HG02885 (cell line): ENCODE measurements at regions not wholly inside any gene's neighbourhood (a gene's known extent, or its start where the extent isn't known, plus 50 kb on each side); places are given as distances from the start of the nearest gene placed in this dataset.

Experiments
- ATAC-seq: cut with Tn5 transposase; IDR thresholded peaks from one replicate; pipeline ENCODE4 v1.9.1; 2021; ENCODE audit warnings: mild to moderate bottlenecking; ENCODE audit not compliant: unreplicated experiment, poor library complexity

DNA sequence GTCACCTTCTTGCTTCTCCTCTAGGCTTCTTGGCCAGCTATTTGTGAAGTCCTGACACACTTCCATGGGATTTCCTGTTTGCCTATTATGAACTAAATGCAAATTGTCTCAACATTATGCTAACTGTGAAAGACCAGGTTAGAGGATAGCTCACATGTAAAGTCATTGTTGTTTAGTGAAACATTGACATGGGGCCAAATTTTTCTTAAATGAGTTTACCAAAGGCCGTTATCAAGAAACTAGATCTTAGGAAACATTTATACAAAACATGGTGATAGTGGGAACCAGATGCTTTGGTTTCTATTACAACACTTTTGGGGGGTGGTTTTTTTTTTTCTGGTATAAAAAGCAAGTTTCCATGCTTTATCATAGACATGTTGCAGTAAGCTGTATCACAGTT is 466.8 kb upstream of the FAM241A start:
- ATAC-seq, result no peak

DNA sequence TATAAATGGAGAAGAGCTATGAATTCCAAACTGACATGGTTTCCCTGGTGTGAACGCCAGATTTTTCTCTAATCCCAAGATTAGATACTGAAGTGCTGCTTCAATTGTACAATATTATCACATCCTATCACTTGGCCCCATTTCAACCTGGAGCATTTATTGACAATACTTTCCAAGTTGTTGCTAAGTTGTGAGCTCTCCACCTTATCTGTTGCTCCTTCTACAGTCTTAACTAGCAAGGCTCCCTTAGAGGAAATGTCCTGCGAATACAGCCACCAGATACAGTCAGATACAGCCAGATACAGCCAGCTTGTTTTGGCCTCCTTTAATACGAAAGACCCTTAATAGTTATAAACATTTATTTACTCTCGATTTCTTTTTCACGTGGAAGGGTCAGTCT is 466.3 kb upstream of the FAM241A start:
- no peak for ATAC-seq

DNA sequence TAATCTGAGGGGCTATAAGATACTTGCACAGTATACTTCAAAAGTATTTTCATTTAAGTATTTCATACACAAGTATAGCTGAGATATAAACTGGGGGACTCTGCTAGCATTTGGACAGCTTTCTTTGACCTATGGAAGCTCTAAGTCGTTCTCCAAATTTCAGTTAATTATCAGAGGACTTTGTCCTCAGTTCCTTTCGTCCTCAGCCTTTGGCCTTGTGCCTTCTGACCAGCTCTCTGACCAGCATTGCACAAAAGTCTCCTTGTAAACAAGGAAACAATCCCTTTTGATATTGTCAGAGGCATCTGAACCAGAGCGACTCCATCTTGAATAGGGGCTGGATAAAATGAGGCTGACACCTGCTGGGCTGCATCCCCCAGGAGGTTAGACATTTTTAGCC is 464.0 kb upstream of the FAM241A start:
- no peak for ATAC-seq

DNA sequence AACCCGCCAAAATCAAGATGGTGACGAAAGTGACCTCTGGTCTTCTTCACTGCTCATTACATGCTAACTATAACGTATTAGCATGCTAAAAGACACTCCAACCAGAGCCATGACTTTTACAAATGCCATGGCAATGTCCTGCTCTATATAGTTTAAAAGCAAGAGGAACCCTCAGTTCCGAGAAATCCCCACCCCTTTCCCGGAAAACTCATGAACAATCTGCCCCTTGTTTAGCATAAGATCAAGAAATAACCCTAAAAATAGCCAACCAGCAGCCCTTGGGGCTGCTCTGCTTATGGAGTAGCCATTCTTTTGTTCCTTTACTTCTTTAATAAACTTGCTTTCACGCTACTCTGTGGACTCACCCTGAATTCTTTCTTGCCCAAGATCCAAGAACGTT is 463.5 kb upstream of the FAM241A start:
- no peak for ATAC-seq

DNA sequence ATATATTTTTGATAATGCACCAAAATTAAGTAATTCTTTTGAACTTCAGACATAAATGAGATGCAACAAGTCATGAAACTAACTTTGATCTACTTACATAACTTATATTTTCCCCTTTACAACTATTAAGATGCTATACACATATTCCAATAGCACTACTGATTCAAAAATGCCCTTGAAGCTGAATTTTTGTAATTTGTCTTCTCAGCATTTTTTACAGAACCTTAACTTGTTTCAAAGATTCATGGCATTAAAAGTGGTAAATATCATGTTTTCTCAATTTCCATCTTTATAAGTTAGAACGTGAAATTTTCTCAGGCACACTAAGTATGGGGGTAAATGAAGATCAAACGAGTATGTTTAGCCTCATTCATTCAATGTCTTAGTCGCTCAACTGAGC is 460.0 kb upstream of the FAM241A start:
- no peak for ATAC-seq

- ATAC-seq, result no peak
Measured at GRCh38 chr4:111689214-111689613, 456.0 kb upstream of the FAM241A start.

DNA sequence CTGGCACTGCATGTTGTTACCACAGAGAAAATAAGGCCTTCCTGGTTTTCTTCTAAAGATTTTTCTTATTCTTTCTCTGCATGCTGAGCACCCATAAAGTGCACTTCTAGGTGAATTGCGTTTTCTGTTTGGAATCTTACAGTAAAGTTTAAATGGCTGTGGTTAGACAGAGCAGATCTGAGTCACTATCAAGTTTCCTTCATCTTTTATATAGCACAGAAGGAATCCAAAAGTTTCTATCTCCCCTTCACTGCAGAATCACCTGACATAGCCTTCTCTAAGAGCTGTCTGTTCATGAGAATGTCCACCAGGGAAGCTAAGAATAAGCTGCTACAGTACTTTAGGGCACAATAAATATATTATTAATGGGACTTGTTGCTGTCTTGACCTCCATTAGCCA is 455.5 kb upstream of the FAM241A start:
- ATAC-seq, result no peak

DNA sequence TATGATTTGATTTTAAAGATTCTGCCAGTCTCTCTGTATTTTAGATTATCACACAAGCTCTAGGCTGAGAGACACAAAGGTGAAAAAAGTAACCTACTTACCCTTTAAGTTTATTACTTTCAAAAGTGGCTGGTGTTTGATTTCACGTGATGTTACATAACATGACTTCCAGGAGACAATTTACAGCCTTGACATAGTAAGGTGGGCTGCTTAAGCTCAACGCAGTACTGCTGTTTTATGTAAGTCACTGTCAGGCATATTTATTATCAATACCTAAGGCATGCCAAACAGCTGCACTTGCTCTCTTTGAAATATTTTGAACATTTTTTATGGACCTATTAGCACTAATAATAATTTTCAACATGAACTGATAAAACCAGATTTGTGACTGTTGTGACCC is 451.5 kb upstream of the FAM241A start:
- ATAC-seq, result no peak

DNA sequence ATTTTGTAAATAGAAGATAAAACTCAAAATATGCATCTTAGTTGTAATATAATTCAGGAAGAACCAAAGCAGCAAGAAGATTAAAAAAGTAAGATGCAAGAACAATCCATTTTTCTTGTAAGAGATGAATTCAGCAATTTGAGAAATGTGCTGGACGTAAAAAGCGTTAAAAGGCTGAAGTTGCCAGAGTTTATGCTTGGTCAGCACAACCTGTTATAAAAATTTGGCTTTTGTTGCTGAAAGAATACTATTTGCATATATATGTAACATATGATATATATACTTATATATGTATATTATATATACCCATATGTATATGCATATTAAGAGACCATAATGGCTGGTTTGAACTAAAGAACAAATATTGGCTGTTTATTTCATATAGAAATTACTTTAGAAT is 449.6 kb upstream of the FAM241A start:
- no peak for ATAC-seq

DNA sequence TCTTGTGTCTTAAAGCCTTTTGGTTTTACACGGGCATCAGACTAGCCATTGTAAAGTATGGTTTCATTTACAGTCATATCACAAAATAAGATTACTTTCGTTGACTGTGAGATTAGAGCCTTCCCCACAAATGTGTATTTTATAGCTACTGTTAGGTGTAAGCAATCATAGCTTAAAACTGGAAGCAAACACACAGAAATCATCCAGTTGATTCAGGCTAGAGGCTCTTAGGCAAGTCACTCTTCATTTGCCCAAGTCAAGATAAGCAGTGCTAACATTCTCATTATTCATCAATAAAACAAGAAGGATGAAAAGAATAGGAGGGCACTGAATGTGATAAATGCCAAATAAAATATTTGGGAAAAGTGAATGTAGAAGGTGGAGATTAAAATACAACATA is 448.7 kb upstream of the FAM241A start:
- ATAC-seq, result peak; percentile 55

GRCh38 chr4:111697176-111697942 is 447.9 kb upstream of the FAM241A start:
- ATAC-seq, result no peak

GRCh38 chr4:111698361-111698760 is 446.9 kb upstream of the FAM241A start:
- no peak for ATAC-seq

DNA sequence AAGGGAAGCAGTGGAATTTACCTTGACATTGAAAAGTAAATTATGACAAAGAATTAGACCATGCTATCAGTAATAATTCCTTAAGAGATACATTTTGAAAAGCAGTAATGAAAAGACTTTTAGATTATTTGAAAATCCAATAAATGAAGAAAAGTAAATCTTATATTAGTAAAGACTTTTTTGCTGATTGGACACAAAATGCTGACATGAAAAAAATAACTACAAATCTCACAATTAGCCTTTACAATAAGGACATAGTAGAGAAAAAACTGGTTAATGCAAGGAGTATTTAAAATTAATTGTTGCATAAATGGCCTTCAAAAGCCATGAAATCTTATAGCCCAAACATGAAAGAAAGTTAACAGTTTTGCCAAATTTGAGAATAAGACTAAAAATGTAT is 446.1 kb upstream of the FAM241A start:
- ATAC-seq, result no peak

GRCh38 chr4:111701102-111701501 is 444.2 kb upstream of the FAM241A start:
- no peak for ATAC-seq

GRCh38 chr4:111707491-111707890 is 437.8 kb upstream of the FAM241A start:
- no peak for ATAC-seq

DNA sequence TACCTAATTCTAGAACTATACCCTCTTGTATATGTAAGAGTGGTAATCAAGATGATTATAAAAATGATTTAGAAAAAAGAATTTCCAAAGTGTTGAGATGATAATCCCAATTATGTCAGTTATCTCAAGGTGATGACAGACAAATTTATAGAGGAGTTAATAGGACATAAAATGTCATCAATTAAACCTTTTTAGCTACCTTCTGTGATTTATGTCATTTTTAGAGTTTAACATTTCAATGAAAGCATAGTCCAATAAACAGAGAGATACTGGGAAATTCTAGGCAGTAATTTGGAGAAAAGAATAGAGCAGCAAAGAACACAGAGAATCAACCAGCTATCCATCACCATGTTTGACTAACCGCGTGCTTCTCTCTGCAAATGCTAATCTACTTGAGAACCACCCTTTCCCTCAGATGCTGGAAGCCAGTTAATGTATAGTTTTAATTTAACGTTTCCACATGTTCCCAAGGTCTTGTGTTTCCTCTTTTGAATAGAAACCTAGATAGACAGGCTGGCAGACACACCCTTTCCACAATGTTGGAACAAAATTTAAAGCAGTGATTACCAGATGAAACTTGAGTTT is 433.1 kb upstream of the FAM241A start:
- ATAC-seq, result no peak

DNA sequence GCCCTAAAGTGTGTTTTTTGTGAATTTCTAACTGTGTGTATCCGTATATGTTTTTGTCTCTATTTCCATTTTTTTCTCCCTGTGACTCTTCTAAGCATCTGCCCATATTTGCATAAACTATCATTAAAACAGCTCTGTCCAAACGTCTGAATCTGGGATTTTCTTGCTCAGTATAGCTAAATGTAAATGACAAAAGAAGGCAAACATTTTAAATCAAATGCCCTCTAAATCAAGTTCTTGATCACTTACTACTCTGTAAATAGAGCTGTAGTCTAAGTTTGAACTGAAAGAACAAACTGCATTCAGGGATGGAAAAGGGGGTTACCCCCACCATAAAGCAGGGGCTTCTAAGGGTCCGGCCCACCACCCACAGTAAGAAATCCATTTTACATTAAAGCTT is 432.0 kb upstream of the FAM241A start:
- no peak for ATAC-seq

DNA sequence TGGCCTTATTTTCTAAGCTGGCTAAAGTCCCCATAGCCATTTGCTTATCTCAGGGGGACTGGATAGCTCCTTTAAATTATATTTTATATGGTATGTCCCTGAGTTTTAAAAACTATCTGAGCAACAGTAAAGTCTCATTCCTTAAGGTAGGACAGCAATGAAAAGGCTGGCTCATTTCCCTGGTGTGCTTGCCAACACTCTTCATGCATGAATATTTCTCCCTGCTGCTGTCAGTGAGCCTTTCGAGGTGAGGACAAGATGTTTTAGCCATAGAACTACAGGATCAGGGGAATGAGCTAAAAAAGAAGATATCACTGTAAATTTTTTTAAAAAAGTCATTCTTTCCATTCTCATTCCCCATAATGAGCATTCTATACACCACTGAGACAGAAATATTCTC is 427.3 kb upstream of the FAM241A start:
- ATAC-seq, result no peak

- ATAC-seq, result no peak
Measured at GRCh38 chr4:111718763-111719559, 426.3 kb upstream of the FAM241A start.

GRCh38 chr4:111720866-111721265 is 424.4 kb upstream of the FAM241A start:
- ATAC-seq, result no peak

DNA sequence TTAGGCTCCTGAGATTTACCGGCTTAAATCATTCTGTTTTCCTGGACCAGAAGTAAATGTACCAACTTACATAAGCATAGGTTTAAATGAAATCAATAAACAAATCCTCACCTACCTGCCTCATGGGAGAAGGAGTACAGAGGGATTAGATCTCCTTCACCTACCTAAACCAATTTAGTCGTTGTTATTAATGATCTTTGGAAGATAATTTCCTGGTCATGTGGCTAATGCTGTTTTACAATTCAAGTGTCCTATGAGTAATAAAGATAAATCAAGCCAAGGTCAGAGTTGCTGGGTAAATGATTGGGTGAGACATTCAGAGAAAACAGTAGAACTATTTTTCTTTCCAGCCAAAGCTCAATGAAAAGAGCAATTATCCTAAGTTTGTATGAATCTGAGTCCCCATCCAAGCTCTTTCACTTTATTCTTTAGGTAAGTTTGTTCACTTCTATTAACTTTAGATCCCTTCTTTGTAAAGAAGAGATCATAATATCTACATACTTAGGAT is 423.0 kb upstream of the FAM241A start:
- ATAC-seq, result no peak
